GM21619 (cell line): ENCODE measurements at regions not wholly inside any gene's neighbourhood (a gene's known extent, or its start where the extent isn't known, plus 50 kb on each side); places are given as distances from the start of the nearest gene placed in this dataset.

Experiments
- ATAC-seq: cut with Tn5 transposase; IDR thresholded peaks from one replicate; pipeline ENCODE4 v1.9.1; 2021; ENCODE audit not compliant: unreplicated experiment

DNA sequence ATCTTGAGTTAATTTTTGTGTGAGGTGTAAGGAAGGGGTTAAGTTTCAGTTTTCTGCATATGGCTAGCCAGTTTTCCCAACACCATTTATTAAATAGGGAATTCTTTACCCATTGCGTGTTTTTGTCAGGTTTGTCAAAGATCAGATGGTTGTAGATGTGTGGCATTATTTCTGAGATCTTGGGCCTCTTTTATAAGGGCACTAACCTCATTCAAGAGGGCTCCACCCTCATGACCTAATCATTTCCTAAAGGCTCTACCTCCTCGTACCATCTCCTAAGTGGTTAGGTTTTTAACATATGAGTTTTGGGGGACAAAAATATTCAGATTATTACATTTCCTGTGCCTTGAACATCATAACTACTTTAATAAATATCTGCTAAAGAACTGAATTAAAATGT, 510.9 kb downstream of the UTRN start:
- ATAC-seq = no peak

- no peak for ATAC-seq
These were observed 512.9 kb downstream of the UTRN start for GRCh38 chr6:144797881-144798589.

DNA sequence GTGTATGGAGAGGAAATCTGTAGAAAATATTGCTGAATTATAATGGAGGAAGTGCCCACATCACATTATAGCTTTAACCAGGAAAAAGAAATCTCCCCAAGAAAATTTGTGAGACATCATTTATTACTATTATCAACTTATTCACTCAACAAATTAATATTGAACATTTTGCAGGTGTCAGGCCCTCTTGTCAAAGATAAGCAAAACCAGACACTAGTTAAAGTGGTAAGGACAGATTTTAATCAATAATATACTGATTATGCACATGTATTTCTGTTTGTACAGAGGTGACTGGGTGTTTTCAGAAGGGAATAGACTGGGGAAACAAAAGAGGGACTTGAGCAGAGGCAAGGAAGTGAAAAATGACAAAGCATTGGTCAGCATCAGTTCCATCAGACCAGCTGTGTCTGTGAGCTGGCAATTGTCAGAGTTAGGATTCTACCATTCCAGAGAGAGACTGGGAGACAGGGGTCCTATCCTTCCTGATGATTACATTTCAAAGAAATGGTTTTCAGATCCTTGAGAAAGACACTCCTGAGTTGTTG, 519.2 kb downstream of the UTRN start:
- ATAC-seq = no peak

GRCh38 chr6:144805049-144805448, 519.9 kb downstream of the UTRN start:
- ATAC-seq = no peak

- no peak for ATAC-seq
These were observed 521.1 kb downstream of the UTRN start for GRCh38 chr6:144806222-144806621.

DNA sequence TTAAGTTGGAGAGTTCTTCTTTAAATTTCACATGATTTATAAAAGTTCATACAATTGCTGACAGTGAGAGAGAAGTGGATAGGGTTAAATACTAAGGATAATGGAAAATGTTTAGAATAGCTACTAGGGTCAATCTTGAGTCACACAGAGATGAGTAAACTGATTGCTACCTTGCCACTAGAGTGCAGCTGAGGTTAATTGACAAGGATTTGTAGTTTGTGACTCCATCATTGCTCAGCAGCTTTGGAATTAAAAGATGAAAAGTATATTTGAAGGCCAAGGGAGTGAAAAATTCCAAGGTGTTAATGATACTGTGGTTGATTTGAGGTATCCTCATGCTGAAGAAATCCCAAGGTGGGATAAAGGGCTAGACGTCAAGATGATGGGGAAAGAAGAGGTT, 524.0 kb downstream of the UTRN start:
- ATAC-seq = no peak

- ATAC-seq = no peak
These were observed 524.8 kb downstream of the UTRN start for GRCh38 chr6:144809969-144810368.

- no peak for ATAC-seq
These were observed 526.0 kb downstream of the UTRN start for GRCh38 chr6:144811140-144811539.

DNA sequence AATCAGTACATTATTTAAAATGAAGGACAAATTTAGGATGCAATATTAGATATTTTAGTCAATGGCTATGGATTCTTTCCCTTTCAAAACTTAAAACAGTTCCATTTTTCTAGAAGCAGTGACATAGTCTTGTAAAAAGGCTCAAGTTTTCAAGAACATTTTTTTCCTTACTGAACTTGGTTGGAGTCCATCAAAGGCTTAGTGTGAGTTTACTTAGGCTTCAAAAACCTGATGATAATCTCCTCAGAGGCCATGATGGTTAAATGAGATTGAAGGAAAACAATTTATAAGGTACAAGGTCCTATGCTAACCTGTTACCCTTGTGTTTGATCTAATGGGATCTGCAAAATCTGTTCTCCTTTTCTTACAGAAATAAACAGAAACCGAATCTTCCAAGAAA, 531.8 kb downstream of the UTRN start:
- ATAC-seq = no peak

GRCh38 chr6:144820270-144820669, 535.1 kb downstream of the UTRN start:
- ATAC-seq = no peak

GRCh38 chr6:144823131-144823530, 538.0 kb downstream of the UTRN start:
- no peak for ATAC-seq

GRCh38 chr6:144824018-144824417, 538.9 kb downstream of the UTRN start:
- ATAC-seq = no peak

- ATAC-seq = no peak
These were observed 549.4 kb downstream of the UTRN start for GRCh38 chr6:144834426-144835038.

DNA sequence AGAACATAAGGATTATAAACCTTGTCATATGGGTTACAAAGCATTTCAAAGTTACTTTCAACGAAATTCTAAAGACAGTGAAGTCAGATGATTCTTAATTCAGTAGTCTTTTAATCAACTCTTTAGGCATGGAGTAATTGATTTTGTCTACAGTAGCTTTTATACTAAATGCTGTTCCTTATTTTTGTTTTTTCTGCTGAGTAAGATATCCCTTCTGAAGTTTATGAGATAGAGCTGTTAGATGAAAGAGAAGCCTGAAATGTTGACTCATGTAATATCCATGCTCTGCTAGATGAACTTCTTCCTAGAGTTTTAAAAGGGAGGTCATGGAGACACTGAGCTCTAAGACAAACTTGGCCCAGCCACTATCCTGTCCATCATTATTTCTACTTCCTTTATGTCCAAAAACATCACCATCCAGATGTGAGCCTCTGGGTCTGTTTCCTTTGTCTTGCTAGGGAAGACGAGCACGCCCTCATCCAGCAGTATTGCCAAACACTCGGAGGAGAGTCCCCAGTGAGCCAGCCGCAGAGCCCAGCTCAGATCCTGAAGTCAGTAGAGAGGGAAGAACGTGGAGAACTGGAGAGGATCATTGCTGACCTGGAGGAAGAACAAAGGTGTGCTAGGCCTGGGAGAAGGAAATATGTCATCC, 550.3 kb downstream of the UTRN start:
- ATAC-seq = no peak

DNA sequence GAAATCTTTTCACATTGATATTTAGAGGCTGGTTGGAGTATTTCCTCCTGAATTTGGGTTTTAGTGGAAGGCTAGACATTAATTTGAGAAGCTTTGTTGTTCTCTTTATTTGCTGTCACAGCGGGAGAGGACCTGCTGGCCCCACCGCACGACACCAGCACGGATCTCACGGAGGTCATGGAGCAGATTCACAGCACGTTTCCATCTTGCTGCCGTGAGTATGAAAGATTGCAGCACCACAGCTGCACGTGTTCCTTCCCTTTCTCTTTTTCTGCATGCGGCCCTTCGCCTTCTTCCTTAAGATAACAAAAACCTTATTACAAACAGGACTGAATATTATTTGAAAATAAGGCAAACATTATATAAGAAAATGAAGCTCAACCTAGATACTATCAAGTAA, 555.5 kb downstream of the UTRN start:
- no peak for ATAC-seq

DNA sequence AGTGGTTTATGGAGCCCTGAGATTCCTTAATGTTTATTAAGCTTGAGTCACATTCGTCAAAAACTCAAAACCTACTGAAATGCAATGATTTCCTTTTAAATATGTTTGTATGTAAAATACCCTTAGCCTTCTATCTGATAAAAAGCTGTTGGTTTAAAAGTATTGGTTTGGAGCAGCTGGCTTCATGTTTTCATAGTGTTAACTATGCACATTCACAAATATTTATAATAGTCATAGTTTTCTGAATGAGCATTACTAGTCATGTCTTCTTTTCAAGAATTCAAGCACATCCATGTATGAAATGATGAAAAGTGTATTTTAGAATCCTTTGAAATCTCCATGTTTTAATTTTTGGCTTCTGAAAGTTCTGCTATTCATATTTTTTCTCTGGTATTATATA, 558.6 kb downstream of the UTRN start:
- no peak for ATAC-seq

GRCh38 chr6:144844596-144844995, 559.5 kb downstream of the UTRN start:
- no peak for ATAC-seq

DNA sequence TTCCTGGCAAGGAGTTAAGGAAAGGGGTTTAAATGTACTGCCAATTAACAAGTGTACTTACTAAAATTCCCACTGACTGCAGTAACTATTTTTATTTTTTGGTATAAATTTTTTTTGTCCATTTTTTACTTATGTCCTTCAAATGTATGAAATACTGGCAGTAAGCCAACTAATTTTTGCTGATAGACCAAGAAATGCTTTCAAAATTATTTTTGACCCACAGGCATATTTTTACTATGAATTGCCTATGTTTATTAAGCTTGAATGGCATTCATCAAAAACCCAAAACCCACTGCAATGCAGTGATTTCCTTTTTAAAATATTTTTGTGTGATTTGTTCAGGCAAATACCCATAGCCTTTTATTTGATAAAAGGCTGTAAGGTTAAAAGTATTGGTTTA, 560.1 kb downstream of the UTRN start:
- no peak for ATAC-seq

- ATAC-seq = no peak
These were observed 562.8 kb downstream of the UTRN start for GRCh38 chr6:144847916-144848315.

- no peak for ATAC-seq
These were observed 564.8 kb downstream of the UTRN start for GRCh38 chr6:144849920-144850319.

- no peak for ATAC-seq
These were observed 568.5 kb downstream of the UTRN start for GRCh38 chr6:144853603-144854002.

DNA sequence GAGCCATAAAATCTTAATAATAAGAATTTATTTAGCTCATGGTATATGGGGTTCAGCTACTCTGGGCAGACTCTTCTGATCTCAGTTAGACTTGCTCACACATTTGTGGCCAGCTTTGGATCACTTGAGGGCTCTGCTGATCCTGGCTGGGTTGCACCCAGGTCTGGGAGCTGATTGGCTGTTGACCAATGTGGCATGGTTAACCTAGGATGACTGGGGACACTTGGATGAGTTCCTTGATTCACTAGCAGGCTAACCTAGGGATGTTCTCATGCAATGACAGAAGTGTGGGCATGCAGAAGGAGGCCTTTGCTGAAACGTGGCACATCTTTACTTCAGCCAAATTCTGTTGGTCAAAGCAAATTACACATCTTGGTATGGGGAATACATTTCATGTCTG, 569.5 kb downstream of the UTRN start:
- ATAC-seq = no peak
